Central memory CD8-positive, alpha-beta T cell (primary cell): ENCODE measurements at regions not wholly inside any gene's neighbourhood (a gene's known extent, or its start where the extent isn't known, plus 50 kb on each side); places are given as distances from the start of the nearest gene placed in this dataset.

ENCODE experiments used
- ATAC-seq: fragments of 150-1000 bp; cut with Tn5 transposase; replicated peaks from 2 replicates; pipeline ENCODE4 v1.10.0; 2022; ENCODE audit warnings: mild to moderate bottlenecking, moderate FRiP score, moderate number of reproducible peaks; ENCODE audit not compliant: poor library complexity, severe bottlenecking; ENCODE audit errors: extremely low read depth
- DNase-seq, 2 donors: peaks; one replicate each; pipeline ENCODE4 v3.0.0; 2021; ENCODE audit warnings: low spot score in 2 of 2
- H3K27ac Mint-ChIP-seq: one replicate; pipeline ENCODE4 v1.8.0; 2022; ENCODE audit warnings: low read depth, mild to moderate bottlenecking, moderate library complexity, mixed read lengths
- H3K27me3 Mint-ChIP-seq: one replicate; pipeline ENCODE4 v1.8.0; 2022; ENCODE audit warnings: mixed read lengths
- H3K36me3 Mint-ChIP-seq: one replicate; pipeline ENCODE4 v1.8.0; 2022; ENCODE audit warnings: mild to moderate bottlenecking, moderate library complexity, mixed read lengths; ENCODE audit not compliant: insufficient read depth
- H3K4me1 Mint-ChIP-seq: one replicate; pipeline ENCODE4 v1.8.0; 2022; ENCODE audit warnings: mixed read lengths
- H3K4me3 Mint-ChIP-seq: one replicate; pipeline ENCODE4 v1.8.0; 2022; ENCODE audit warnings: mild to moderate bottlenecking, moderate library complexity, mixed read lengths
- H3K9me3 Mint-ChIP-seq: one replicate; pipeline ENCODE4 v1.8.0; 2022; ENCODE audit warnings: mixed read lengths

- no peak overlapping the region for H3K4me3 Mint-ChIP-seq
- no peak for ATAC-seq
Observed at GRCh38 chrX:10074241-10074941, 82.4 kb upstream of the CLCN4 start.

GRCh38 chrX:10076765-10077164 lies 80.0 kb upstream of the CLCN4 start:
- H3K9me3 Mint-ChIP-seq: no peaks in the 10 kb centered on the region
- H3K36me3 Mint-ChIP-seq: peaks cover 5% of the 10 kb centered on the region
- no peaks in the 10 kb centered on the region for H3K27me3 Mint-ChIP-seq
- DNase-seq: no peak
- no peak overlapping the region for H3K27ac Mint-ChIP-seq
- ATAC-seq: no peak
- H3K4me1 Mint-ChIP-seq: no peaks in the 10 kb centered on the region
- no peak overlapping the region for H3K4me3 Mint-ChIP-seq

More at GRCh38 chrX:10074241-10074941, 82.4 kb upstream of the CLCN4 start:
- no peak overlapping the region for H3K27ac Mint-ChIP-seq
- peaks cover 2% of the 10 kb centered on the region for H3K36me3 Mint-ChIP-seq
- H3K27me3 Mint-ChIP-seq: no peaks in the 10 kb centered on the region
- no peaks in the 10 kb centered on the region for H3K4me1 Mint-ChIP-seq
- no peaks in the 10 kb centered on the region for H3K9me3 Mint-ChIP-seq
- DNase-seq: no peak

GRCh38 chrX:10077425-10078188 lies 79.2 kb upstream of the CLCN4 start:
- DNase-seq (no peak), ATAC-seq (no peak)
- peaks cover 1% of the 10 kb centered on the region for H3K4me1 Mint-ChIP-seq
- H3K27me3 Mint-ChIP-seq: no peaks in the 10 kb centered on the region
- no peaks in the 10 kb centered on the region for H3K9me3 Mint-ChIP-seq
- H3K27ac Mint-ChIP-seq: no peak overlapping the region
- peaks cover 6% of the 10 kb centered on the region for H3K36me3 Mint-ChIP-seq
- H3K4me3 Mint-ChIP-seq: no peak overlapping the region

GRCh38 chrX:10078266-10078665 lies 78.5 kb upstream of the CLCN4 start:
- Mint-ChIP-seq H3K27me3 (no peaks in the 10 kb centered on the region), H3K4me1 (peaks cover 5% of the 10 kb centered on the region), H3K4me3 (no peak overlapping the region), H3K9me3 (no peaks in the 10 kb centered on the region), H3K36me3 (peaks cover 6% of the 10 kb centered on the region), H3K27ac (no peak overlapping the region)
- DNase-seq (no peak), ATAC-seq (no peak)

- Mint-ChIP-seq H3K4me3 (no peak overlapping the region), H3K4me1 (peaks cover 8% of the 10 kb centered on the region), H3K36me3 (peaks cover 6% of the 10 kb centered on the region), H3K9me3 (no peaks in the 10 kb centered on the region), H3K27ac (no peak overlapping the region), H3K27me3 (no peaks in the 10 kb centered on the region)
- ATAC-seq (no peak), DNase-seq (no peak)
Observed at GRCh38 chrX:10079231-10079630, 77.5 kb upstream of the CLCN4 start.

- H3K27ac Mint-ChIP-seq: peak overlapping the region; percentile 78
- no peaks in the 10 kb centered on the region for H3K9me3 Mint-ChIP-seq
- ATAC-seq: no peak
- H3K4me3 Mint-ChIP-seq: no peak overlapping the region
- H3K36me3 Mint-ChIP-seq: peaks cover 6% of the 10 kb centered on the region
- no peak for DNase-seq
- H3K27me3 Mint-ChIP-seq: no peaks in the 10 kb centered on the region
- H3K4me1 Mint-ChIP-seq: peaks cover 24% of the 10 kb centered on the region
Observed at GRCh38 chrX:10083809-10084208, 73.0 kb upstream of the CLCN4 start.

- H3K27ac Mint-ChIP-seq: no peak overlapping the region
- H3K4me3 Mint-ChIP-seq: no peak overlapping the region
- no peak for DNase-seq
- H3K4me1 Mint-ChIP-seq: peaks cover 24% of the 10 kb centered on the region
- peak; percentile 61 for ATAC-seq
- no peaks in the 10 kb centered on the region for H3K9me3 Mint-ChIP-seq
- no peaks in the 10 kb centered on the region for H3K27me3 Mint-ChIP-seq
- H3K36me3 Mint-ChIP-seq: peaks cover 2% of the 10 kb centered on the region
Observed at GRCh38 chrX:10085223-10085622, 71.6 kb upstream of the CLCN4 start.

GRCh38 chrX:10086676-10087075 lies 70.1 kb upstream of the CLCN4 start:
- Mint-ChIP-seq H3K27ac (peak overlapping the region; percentile 93), H3K36me3 (peaks cover 5% of the 10 kb centered on the region), H3K9me3 (no peaks in the 10 kb centered on the region), H3K27me3 (no peaks in the 10 kb centered on the region), H3K4me3 (no peak overlapping the region), H3K4me1 (peaks cover 24% of the 10 kb centered on the region)
- DNase-seq: no peak
- no peak for ATAC-seq

- Mint-ChIP-seq H3K27me3 (no peaks in the 10 kb centered on the region), H3K4me3 (no peak overlapping the region), H3K27ac (no peak overlapping the region), H3K4me1 (peaks cover 24% of the 10 kb centered on the region), H3K36me3 (peaks cover 4% of the 10 kb centered on the region), H3K9me3 (no peaks in the 10 kb centered on the region)
- no peak for DNase-seq
- no peak for ATAC-seq
Observed at GRCh38 chrX:10087391-10087790, 69.4 kb upstream of the CLCN4 start.

GRCh38 chrX:10089378-10089795 lies 67.4 kb upstream of the CLCN4 start:
- Mint-ChIP-seq H3K4me3 (no peak overlapping the region), H3K27me3 (no peaks in the 10 kb centered on the region), H3K27ac (no peak overlapping the region), H3K4me1 (peaks cover 15% of the 10 kb centered on the region), H3K9me3 (no peaks in the 10 kb centered on the region), H3K36me3 (peaks cover 4% of the 10 kb centered on the region)
- DNase-seq (no peak), ATAC-seq (no peak)

GRCh38 chrX:10090319-10090718 lies 66.5 kb upstream of the CLCN4 start:
- Mint-ChIP-seq H3K4me1 (peaks cover 10% of the 10 kb centered on the region), H3K9me3 (no peaks in the 10 kb centered on the region), H3K27ac (no peak overlapping the region), H3K27me3 (no peaks in the 10 kb centered on the region), H3K36me3 (peaks cover 4% of the 10 kb centered on the region), H3K4me3 (no peak overlapping the region)
- no peak for DNase-seq
- ATAC-seq: no peak

- peaks cover 16% of the 10 kb centered on the region for H3K4me1 Mint-ChIP-seq
- no peaks in the 10 kb centered on the region for H3K9me3 Mint-ChIP-seq
- H3K27me3 Mint-ChIP-seq: no peaks in the 10 kb centered on the region
- no peak for DNase-seq
- no peak overlapping the region for H3K27ac Mint-ChIP-seq
- H3K4me3 Mint-ChIP-seq: no peak overlapping the region
- ATAC-seq: no peak
- H3K36me3 Mint-ChIP-seq: peaks cover 10% of the 10 kb centered on the region
Observed at GRCh38 chrX:10095246-10095645, 61.5 kb upstream of the CLCN4 start.
